Smooth muscle cell (in vitro differentiated cells): ENCODE measurements at regions not wholly inside any gene's neighbourhood (a gene's known extent, or its start where the extent isn't known, plus 50 kb on each side); places are given as distances from the start of the nearest gene placed in this dataset.

Experiments used
- DNase-seq: peaks from one replicate; lab custom pipeline; 2025; ENCODE audit not compliant: unreplicated experiment; lab: John Stamatoyannopoulos, UW
- H2AFZ ChIP-seq: fragments of 200-600 bp; sonication (generic); 2 replicates; pipeline ENCODE4 v1.6.0; 2016; ENCODE audit warnings: antibody characterized with exemption, low read depth, mild to moderate bottlenecking
- H3F3A ChIP-seq: fragments of 200-600 bp; sonication (generic); 2 replicates; pipeline ENCODE4 v1.6.0; 2017; ENCODE audit warnings: antibody characterized with exemption, low read depth
- H3K27ac ChIP-seq: fragments of 200-600 bp; sonication (generic); 2 replicates; pipeline ENCODE4 v1.5.1; 2016; ENCODE audit warnings: low read depth, mild to moderate bottlenecking
- H3K27me3 ChIP-seq: fragments of 200-600 bp; sonication (generic); 2 replicates; pipeline ENCODE4 v1.6.1; 2016; ENCODE audit warnings: low read depth, mild to moderate bottlenecking
- H3K36me3 ChIP-seq: fragments of 200-600 bp; sonication (generic); 2 replicates; pipeline ENCODE4 v1.5.1; 2016; ENCODE audit warnings: low read depth
- H3K4me1 ChIP-seq: fragments of 200-600 bp; sonication (generic); 2 replicates; pipeline ENCODE4 v1.5.1; 2016; ENCODE audit warnings: low read depth
- H3K4me2 ChIP-seq: fragments of 200-600 bp; sonication (generic); 2 replicates; pipeline ENCODE4 v1.6.0; 2016; ENCODE audit warnings: mild to moderate bottlenecking
- H3K4me3 ChIP-seq: fragments of 200-600 bp; sonication (generic); 2 replicates; pipeline ENCODE4 v1.5.1; 2016; ENCODE audit warnings: mild to moderate bottlenecking
- H3K79me2 ChIP-seq: fragments of 200-600 bp; sonication (generic); 2 replicates; pipeline ENCODE4 v1.6.0; 2016; ENCODE audit warnings: low read depth, mild to moderate bottlenecking
- H3K9ac ChIP-seq: fragments of 200-600 bp; sonication (generic); 2 replicates; pipeline ENCODE4 v1.6.0; 2016; ENCODE audit warnings: low read depth
- H3K9me3 ChIP-seq: fragments of 200-600 bp; sonication (generic); replicated peaks from 2 replicates; pipeline ENCODE4 v1.5.1; 2016; ENCODE audit warnings: low read depth
- H4K20me1 ChIP-seq: fragments of 200-600 bp; sonication (generic); 2 replicates; pipeline ENCODE4 v1.6.0; 2016; ENCODE audit warnings: low read depth
- WGBS: methylation state at CpG from one replicate; pipeline ENCODE4 v1.1.7; 2016; ENCODE audit warnings: low lambda C conversion rate; 5-methylcytosine and 5-hydroxymethylcytosine counted together
- TF ChIP-seq, protein P1 (sequence below): fragments of 200-600 bp; sonication (generic); IDR thresholded peaks from 2 replicates; pipeline ENCODE4 v1.5.1; 2017; ENCODE audit warnings: borderline replicate concordance, mild to moderate bottlenecking, antibody characterized with exemption; ENCODE audit not compliant: insufficient read depth, poor library complexity, severe bottlenecking

DNA sequence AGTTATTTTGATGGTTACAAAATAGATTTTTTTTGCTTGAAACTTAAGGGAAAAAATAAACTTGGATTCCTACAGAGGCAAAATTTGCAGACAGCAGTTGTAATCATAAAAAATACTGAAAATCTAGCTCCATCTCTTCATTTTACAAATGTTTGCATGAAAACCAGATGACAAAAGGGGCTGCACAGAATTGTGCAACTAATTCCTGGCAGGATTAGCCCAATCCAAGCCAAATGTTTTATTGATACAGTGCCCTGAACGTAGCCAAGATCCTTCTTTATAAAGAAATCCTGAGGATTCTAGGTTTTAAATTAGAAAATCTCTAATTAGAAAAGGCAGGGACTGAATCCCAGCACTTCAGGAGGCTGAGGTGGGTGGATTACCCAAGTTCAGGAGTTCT is 356.4 kb upstream of the SEL1L start:
- WGBS, result 48% methylated on average over 1 of the region's 1 CpG
- H3K9me3 ChIP-seq, result no peaks in the 10 kb centered on the region
- H3K27me3 ChIP-seq, result no peaks in the 10 kb centered on the region
- H3K4me1 ChIP-seq, result no peaks in the 10 kb centered on the region
- TF ChIP-seq, protein P1, sequence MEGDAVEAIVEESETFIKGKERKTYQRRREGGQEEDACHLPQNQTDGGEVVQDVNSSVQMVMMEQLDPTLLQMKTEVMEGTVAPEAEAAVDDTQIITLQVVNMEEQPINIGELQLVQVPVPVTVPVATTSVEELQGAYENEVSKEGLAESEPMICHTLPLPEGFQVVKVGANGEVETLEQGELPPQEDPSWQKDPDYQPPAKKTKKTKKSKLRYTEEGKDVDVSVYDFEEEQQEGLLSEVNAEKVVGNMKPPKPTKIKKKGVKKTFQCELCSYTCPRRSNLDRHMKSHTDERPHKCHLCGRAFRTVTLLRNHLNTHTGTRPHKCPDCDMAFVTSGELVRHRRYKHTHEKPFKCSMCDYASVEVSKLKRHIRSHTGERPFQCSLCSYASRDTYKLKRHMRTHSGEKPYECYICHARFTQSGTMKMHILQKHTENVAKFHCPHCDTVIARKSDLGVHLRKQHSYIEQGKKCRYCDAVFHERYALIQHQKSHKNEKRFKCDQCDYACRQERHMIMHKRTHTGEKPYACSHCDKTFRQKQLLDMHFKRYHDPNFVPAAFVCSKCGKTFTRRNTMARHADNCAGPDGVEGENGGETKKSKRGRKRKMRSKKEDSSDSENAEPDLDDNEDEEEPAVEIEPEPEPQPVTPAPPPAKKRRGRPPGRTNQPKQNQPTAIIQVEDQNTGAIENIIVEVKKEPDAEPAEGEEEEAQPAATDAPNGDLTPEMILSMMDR, result no peak
- H4K20me1 ChIP-seq, result no peaks in the 10 kb centered on the region
- H3K36me3 ChIP-seq, result no peaks in the 10 kb centered on the region
- no peak for DNase-seq
- H3F3A ChIP-seq, result no peaks in the 10 kb centered on the region
- no peak overlapping the region for H3K9ac ChIP-seq
- H3K4me3 ChIP-seq, result no peak overlapping the region
- H3K79me2 ChIP-seq, result no peaks in the 10 kb centered on the region
- no peak overlapping the region for H2AFZ ChIP-seq
- H3K27ac ChIP-seq, result no peak overlapping the region
- H3K4me2 ChIP-seq, result no peak overlapping the region

DNA sequence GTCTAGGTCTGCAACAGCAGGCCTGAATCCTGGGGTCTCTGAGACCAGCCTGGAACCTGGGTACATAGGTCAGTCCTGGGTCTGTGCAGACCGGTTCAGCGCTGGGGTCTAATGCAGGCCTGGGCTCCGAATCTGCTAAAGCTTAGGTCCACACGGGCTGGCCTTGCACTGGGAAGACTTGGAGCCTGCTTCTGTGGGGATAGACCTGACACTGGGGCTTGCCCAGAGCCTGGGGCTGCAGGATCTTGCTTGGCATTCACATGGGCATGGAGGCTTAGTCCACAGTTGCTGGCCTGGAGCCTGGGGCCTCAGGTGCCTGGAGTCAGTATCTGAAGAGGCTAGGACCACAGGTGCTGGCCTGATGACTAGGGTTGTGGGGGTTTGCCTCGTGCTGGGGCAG is 369.8 kb upstream of the SEL1L start:
- H3K9ac ChIP-seq, result no peak overlapping the region
- peaks cover 15% of the 10 kb centered on the region for H3K9me3 ChIP-seq
- no peak overlapping the region for H2AFZ ChIP-seq
- no peaks in the 10 kb centered on the region for H4K20me1 ChIP-seq
- H3K27me3 ChIP-seq, result no peaks in the 10 kb centered on the region
- TF ChIP-seq, protein P1, result no peak
- no peak overlapping the region for H3K4me3 ChIP-seq
- H3K4me2 ChIP-seq, result no peak overlapping the region
- DNase-seq, result no peak
- no peak overlapping the region for H3K27ac ChIP-seq
- no peaks in the 10 kb centered on the region for H3K79me2 ChIP-seq
- no peaks in the 10 kb centered on the region for H3F3A ChIP-seq
- no peaks in the 10 kb centered on the region for H3K4me1 ChIP-seq
- no peaks in the 10 kb centered on the region for H3K36me3 ChIP-seq
- WGBS, result 93% methylated on average over 5 of the region's 5 CpGs

DNA sequence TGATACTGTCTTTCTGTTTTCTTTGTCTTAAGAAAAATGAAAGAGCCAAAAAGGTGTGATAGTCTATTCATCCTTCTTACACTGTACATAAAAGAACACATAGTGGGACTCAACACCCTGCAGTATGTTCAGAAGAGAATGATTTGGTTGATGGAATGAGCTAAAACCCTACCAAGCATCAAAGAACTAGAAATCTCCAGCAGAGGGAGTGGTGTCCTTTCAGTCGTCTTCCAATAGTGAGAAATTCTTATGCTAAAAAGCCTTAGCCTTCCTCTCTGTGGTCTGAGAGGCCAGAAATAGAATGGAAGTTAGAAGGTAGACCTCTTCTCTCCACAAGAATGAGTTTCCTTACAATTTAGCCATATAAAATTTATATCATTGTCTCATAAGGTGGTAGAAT is 393.4 kb upstream of the SEL1L start:
- Histone ChIP-seq H3K27ac (no peak overlapping the region), H3K4me2 (no peak overlapping the region), H4K20me1 (no peaks in the 10 kb centered on the region), H3K36me3 (no peaks in the 10 kb centered on the region), H3K9ac (no peak overlapping the region), H3K4me1 (no peaks in the 10 kb centered on the region), H3K9me3 (no peaks in the 10 kb centered on the region), H2AFZ (no peak overlapping the region), H3F3A (no peaks in the 10 kb centered on the region), H3K4me3 (no peak overlapping the region), H3K79me2 (no peaks in the 10 kb centered on the region), H3K27me3 (no peaks in the 10 kb centered on the region)
- TF ChIP-seq, protein P1, result peak; percentile 39
- 3% methylated on average over 1 of the region's 1 CpG for WGBS
- DNase-seq, result no peak

DNA sequence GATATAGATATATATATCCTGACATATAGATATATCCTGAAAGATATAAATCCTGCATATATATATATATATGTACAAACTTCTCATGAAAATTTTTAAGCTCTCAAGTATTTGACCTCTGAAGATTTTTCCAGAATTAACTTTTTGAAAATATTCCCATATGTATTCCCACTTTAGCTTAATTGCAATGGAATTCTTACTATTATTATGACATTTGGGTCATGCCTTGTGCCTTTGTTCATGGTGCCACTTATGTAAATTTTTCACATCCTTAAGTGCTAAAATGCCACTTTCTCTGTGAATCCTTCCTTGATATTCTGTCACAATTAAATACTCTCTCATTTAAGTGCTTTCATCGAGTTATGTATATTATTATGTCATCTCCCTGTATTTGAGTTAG is 398.2 kb upstream of the SEL1L start:
- 85% methylated on average over 1 of the region's 1 CpG for WGBS
- Histone ChIP-seq H4K20me1 (no peaks in the 10 kb centered on the region), H3K36me3 (no peaks in the 10 kb centered on the region), H3K4me1 (no peaks in the 10 kb centered on the region), H3K79me2 (no peaks in the 10 kb centered on the region), H3K27ac (no peak overlapping the region), H2AFZ (no peak overlapping the region), H3K4me3 (no peak overlapping the region), H3K9me3 (no peaks in the 10 kb centered on the region), H3K27me3 (no peaks in the 10 kb centered on the region), H3K9ac (no peak overlapping the region), H3F3A (no peaks in the 10 kb centered on the region), H3K4me2 (no peak overlapping the region)
- DNase-seq, result no peak
- TF ChIP-seq, protein P1, result no peak
